H9 (cell line): ENCODE measurements at regions not wholly inside any gene's neighbourhood (a gene's known extent, or its start where the extent isn't known, plus 50 kb on each side); places are given as distances from the start of the nearest gene placed in this dataset.

Experiments used
- DNase-seq: peaks from one replicate; pipeline ENCODE4 v3.0.0-alpha.2; 2017
- H2AFZ ChIP-seq: one replicate; pipeline ENCODE4 v1.6.1; 2013; ENCODE audit warnings: mild to moderate bottlenecking, low read length, control low read depth, moderate library complexity
- H2AK5ac ChIP-seq: 2 replicates; pipeline ENCODE4 v1.6.1; 2013; ENCODE audit warnings: low read length, control low read depth, mixed read lengths; ENCODE audit not compliant: insufficient read length
- H2BK120ac ChIP-seq: one replicate; pipeline ENCODE4 v1.6.1; 2013; ENCODE audit warnings: low read depth, mild to moderate bottlenecking, low read length, control low read depth, inconsistent platforms; ENCODE audit not compliant: poor library complexity, severe bottlenecking
- H2BK12ac ChIP-seq: 2 replicates; pipeline ENCODE4 v1.6.1; 2013; ENCODE audit warnings: low read length, control low read depth, mixed read lengths, low read depth; ENCODE audit not compliant: insufficient read length
- H2BK15ac ChIP-seq: 2 replicates; pipeline ENCODE4 v1.6.1; 2013; ENCODE audit warnings: low read depth, low read length, control low read depth
- H2BK20ac ChIP-seq: one replicate; pipeline ENCODE4 v1.6.1; 2013; ENCODE audit warnings: low read depth, mild to moderate bottlenecking, low read length, control low read depth, inconsistent platforms; ENCODE audit not compliant: poor library complexity, severe bottlenecking
- H2BK5ac ChIP-seq: 2 replicates; pipeline ENCODE4 v1.6.1; 2013; ENCODE audit warnings: low read length, control low read depth, mixed read lengths; ENCODE audit not compliant: insufficient read length
- H3K14ac ChIP-seq: 2 replicates; pipeline ENCODE4 v1.6.1; 2013; ENCODE audit warnings: low read length, control low read depth; ENCODE audit not compliant: insufficient read depth
- H3K18ac ChIP-seq: 2 replicates; pipeline ENCODE4 v1.6.1; 2013; ENCODE audit warnings: low read depth, mild to moderate bottlenecking, mixed read lengths, low read length, control low read depth; ENCODE audit not compliant: insufficient read length
- H3K23ac ChIP-seq: 2 replicates; pipeline ENCODE4 v1.6.1; 2013; ENCODE audit warnings: low read length, control low read depth, mixed read lengths, low read depth; ENCODE audit not compliant: insufficient read length
- H3K23me2 ChIP-seq: 2 replicates; pipeline ENCODE4 v1.6.1; 2013; ENCODE audit warnings: low read depth, mild to moderate bottlenecking, mixed read lengths, low read length, control low read depth; ENCODE audit not compliant: insufficient read length, poor library complexity, severe bottlenecking
- H3K27ac ChIP-seq: 2 replicates; pipeline ENCODE4 v1.5.1; 2013; ENCODE audit warnings: low read length, control low read depth, mixed read lengths, low read depth; ENCODE audit not compliant: insufficient read length
- H3K27me3 ChIP-seq: 2 replicates; pipeline ENCODE4 v1.6.1; 2013; ENCODE audit warnings: low read length, control low read depth, inconsistent platforms; ENCODE audit not compliant: insufficient read depth
- H3K4ac ChIP-seq: 2 replicates; pipeline ENCODE4 v1.6.1; 2013; ENCODE audit warnings: low read depth, mild to moderate bottlenecking, control low read depth, inconsistent platforms, low read length, moderate library complexity
- H3K4me1 ChIP-seq: 2 replicates; pipeline ENCODE4 v1.6.1; 2013; ENCODE audit warnings: low read length, control low read depth, inconsistent platforms; ENCODE audit not compliant: insufficient read depth
- H3K4me2 ChIP-seq: 2 replicates; pipeline ENCODE4 v1.6.1; 2013; ENCODE audit warnings: low read length, control low read depth, mixed read lengths; ENCODE audit not compliant: insufficient read length, insufficient read depth
- H3K56ac ChIP-seq: 2 replicates; pipeline ENCODE4 v1.6.1; 2013; ENCODE audit warnings: low read depth, mild to moderate bottlenecking, mixed read lengths, low read length, control low read depth; ENCODE audit not compliant: insufficient read length
- H3K79me1 ChIP-seq: 2 replicates; pipeline ENCODE4 v1.6.1; 2013; ENCODE audit warnings: low read depth, mild to moderate bottlenecking, moderate library complexity, low read length, control low read depth, inconsistent platforms; ENCODE audit not compliant: insufficient read depth, poor library complexity, severe bottlenecking
- H3K79me2 ChIP-seq: 2 replicates; pipeline ENCODE4 v1.6.1; 2013; ENCODE audit warnings: low read length, control low read depth, inconsistent platforms; ENCODE audit not compliant: insufficient read depth
- H3K9ac ChIP-seq: 2 replicates; pipeline ENCODE4 v1.6.1; 2013; ENCODE audit warnings: low read length, control low read depth, mixed read lengths; ENCODE audit not compliant: insufficient read length; ENCODE audit errors: extremely low read depth
- H3K9me3 ChIP-seq: one replicate; pipeline ENCODE4 v1.6.1; 2013; ENCODE audit warnings: low read depth, low read length, inconsistent platforms; ENCODE audit not compliant: control insufficient read depth
- H3T11ph ChIP-seq: one replicate; pipeline ENCODE4 v1.6.1; 2013; ENCODE audit warnings: mild to moderate bottlenecking, low read length, control low read depth, inconsistent platforms
- H4K20me1 ChIP-seq: one replicate; pipeline ENCODE4 v1.6.1; 2013; ENCODE audit not compliant: control insufficient read depth, insufficient read length, insufficient read depth
- H4K5ac ChIP-seq: 2 replicates; pipeline ENCODE4 v1.6.1; 2013; ENCODE audit warnings: low read depth, mild to moderate bottlenecking, mixed read lengths, low read length, control low read depth; ENCODE audit not compliant: insufficient read length
- H4K8ac ChIP-seq: replicated peaks from 2 replicates; pipeline ENCODE4 v1.6.1; 2013; ENCODE audit warnings: low read length, control low read depth, mixed read lengths, low read depth; ENCODE audit not compliant: insufficient read length
- H4K91ac ChIP-seq: 2 replicates; pipeline ENCODE4 v1.6.1; 2013; ENCODE audit warnings: low read depth, mild to moderate bottlenecking, moderate library complexity, mixed read lengths, low read length, control low read depth; ENCODE audit not compliant: insufficient read length
- H3K27ac Mint-ChIP-seq, 3 experiments: 2 replicates in 2 of 3; 3 replicates in 1 of 3; pipeline ENCODE4 v1.8.0; 2020 to 2021; ENCODE audit warnings: mixed read lengths in 3 of 3, mild to moderate bottlenecking in 1 of 3, moderate library complexity in 1 of 3
- H3K27me3 Mint-ChIP-seq: 2 replicates; pipeline ENCODE4 v1.8.0; 2021; ENCODE audit warnings: low read depth, mild to moderate bottlenecking, moderate library complexity, mixed read lengths
- H3K36me3 Mint-ChIP-seq, 3 experiments: 2 replicates in 2 of 3; 3 replicates in 1 of 3; pipeline ENCODE4 v1.8.0; 2020 to 2021; ENCODE audit warnings: low read depth in 3 of 3, mixed read lengths in 3 of 3; ENCODE audit not compliant: insufficient read depth in 1 of 3
- H3K4me1 Mint-ChIP-seq, 2 experiments: 2 replicates each; pipeline ENCODE4 v1.8.0; 2020; ENCODE audit warnings: mixed read lengths in 2 of 2
- H3K4me3 Mint-ChIP-seq, 2 experiments: 2 replicates in 1 of 2; 3 replicates in 1 of 2; pipeline ENCODE4 v1.8.0; 2020 to 2021; ENCODE audit warnings: mild to moderate bottlenecking in 2 of 2, mixed read lengths in 2 of 2, moderate library complexity in 1 of 2
- H3K9me3 Mint-ChIP-seq, 2 experiments: 2 replicates in 1 of 2; 3 replicates in 1 of 2; pipeline ENCODE4 v1.8.0; 2020; ENCODE audit warnings: mild to moderate bottlenecking in 2 of 2, mixed read lengths in 2 of 2, moderate library complexity in 1 of 2
- WGBS: extraction: QIAGEN DNeasy Blood & Tissue Kit; methylation state at CpG from one replicate; pipeline ENCODE4 v1.1.7; 2013; ENCODE audit warnings: missing lambda C conversion rate, low lambda C conversion rate, mixed read lengths; ENCODE audit not compliant: insufficient read length; ENCODE audit errors: extremely low coverage; 5-methylcytosine and 5-hydroxymethylcytosine counted together
- TF ChIP-seq, protein P1 (sequence below): fragments of 200-600 bp; sonication (generic); conservative IDR thresholded peaks from 3 replicates; pipeline ENCODE4 v1.8.0; 2021; ENCODE audit warnings: antibody characterized with exemption, mild to moderate bottlenecking

DNA sequence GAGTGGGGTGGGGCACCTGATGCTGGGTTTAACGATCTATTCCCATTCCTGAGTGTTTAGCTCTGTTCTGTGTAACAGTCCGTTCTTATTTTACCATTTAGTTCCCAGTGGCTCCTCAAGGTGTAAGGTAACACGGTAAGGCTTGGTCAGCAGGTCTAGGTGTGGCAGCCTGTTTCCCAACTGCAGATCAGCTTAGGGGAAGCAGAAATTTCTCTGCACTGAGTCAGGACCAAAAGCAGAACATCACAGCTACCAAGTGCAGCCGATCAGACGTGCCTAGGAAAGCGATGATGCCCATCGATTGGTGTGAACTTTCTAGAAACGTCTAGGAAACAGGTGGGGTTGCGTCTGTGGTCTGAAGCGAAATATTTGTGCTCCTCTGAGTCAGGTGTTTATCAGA lies 240.1 kb downstream of the STIM2 start:
- Mint-ChIP-seq H3K4me1 (peaks cover 36 to 37% of the 10 kb centered on the region in 2 experiments), H3K4me3 (no peak overlapping the region), H3K9me3 (peaks cover 0 to 3% of the 10 kb centered on the region in 2 experiments; a peak in 1 of 5 replicates), H3K27ac (no peak overlapping the region), H3K36me3 (no peaks in the 10 kb centered on the region; a peak in 1 of 7 replicates), H3K27me3 (peaks cover 3% of the 10 kb centered on the region)
- Histone ChIP-seq H2BK15ac (no peak overlapping the region), H3K23ac (no peak overlapping the region), H2AFZ (no peak overlapping the region), H4K8ac (no peak overlapping the region), H3K23me2 (no peaks in the 10 kb centered on the region), H2BK12ac (no peak overlapping the region), H2BK120ac (no peak overlapping the region), H3K79me2 (no peaks in the 10 kb centered on the region), H4K20me1 (no peaks in the 10 kb centered on the region), H3T11ph (no peak overlapping the region), H3K27me3 (no peaks in the 10 kb centered on the region), H3K9ac (no peak overlapping the region), H2BK20ac (no peak overlapping the region), H3K4me2 (no peak overlapping the region), H2BK5ac (no peak overlapping the region), H3K56ac (no peak overlapping the region), H3K4me1 (peaks cover 11% of the 10 kb centered on the region), H3K18ac (no peak overlapping the region), H3K27ac (no peak overlapping the region), H3K79me1 (no peaks in the 10 kb centered on the region), H4K91ac (no peak overlapping the region), H3K9me3 (no peaks in the 10 kb centered on the region), H3K4ac (no peak overlapping the region), H2AK5ac (no peak overlapping the region), H3K14ac (no peak overlapping the region), H4K5ac (no peak overlapping the region)
- DNase-seq: no peak
- TF ChIP-seq, protein P1, sequence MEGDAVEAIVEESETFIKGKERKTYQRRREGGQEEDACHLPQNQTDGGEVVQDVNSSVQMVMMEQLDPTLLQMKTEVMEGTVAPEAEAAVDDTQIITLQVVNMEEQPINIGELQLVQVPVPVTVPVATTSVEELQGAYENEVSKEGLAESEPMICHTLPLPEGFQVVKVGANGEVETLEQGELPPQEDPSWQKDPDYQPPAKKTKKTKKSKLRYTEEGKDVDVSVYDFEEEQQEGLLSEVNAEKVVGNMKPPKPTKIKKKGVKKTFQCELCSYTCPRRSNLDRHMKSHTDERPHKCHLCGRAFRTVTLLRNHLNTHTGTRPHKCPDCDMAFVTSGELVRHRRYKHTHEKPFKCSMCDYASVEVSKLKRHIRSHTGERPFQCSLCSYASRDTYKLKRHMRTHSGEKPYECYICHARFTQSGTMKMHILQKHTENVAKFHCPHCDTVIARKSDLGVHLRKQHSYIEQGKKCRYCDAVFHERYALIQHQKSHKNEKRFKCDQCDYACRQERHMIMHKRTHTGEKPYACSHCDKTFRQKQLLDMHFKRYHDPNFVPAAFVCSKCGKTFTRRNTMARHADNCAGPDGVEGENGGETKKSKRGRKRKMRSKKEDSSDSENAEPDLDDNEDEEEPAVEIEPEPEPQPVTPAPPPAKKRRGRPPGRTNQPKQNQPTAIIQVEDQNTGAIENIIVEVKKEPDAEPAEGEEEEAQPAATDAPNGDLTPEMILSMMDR: no peak
- WGBS: no CpG with 5 or more reads among the region's 10 CpGs
